SK-N-SH (cell line): ENCODE measurements at regions not wholly inside any gene's neighbourhood (a gene's known extent, or its start where the extent isn't known, plus 50 kb on each side); places are given as distances from the start of the nearest gene placed in this dataset.

Experiments
- CTCF ChIA-PET: fragments of 300-600, 350-600 bp; formaldehyde crosslinking; extraction: SDS; loops from one replicate; lab custom pipeline; 2021; lab: Yijun Ruan, JAX
- POLR2A ChIA-PET: fragments of 350-600 bp; sonication (Branson Sonifier 250); formaldehyde crosslinking; extraction: SDS; loops from one replicate; lab custom pipeline; 2020; ENCODE audit warnings: antibody characterized with exemption, inconsistent platforms; lab: Yijun Ruan, JAX
- DNase-seq: peaks from one replicate; pipeline ENCODE4 v3.0.0; 2012
- H2AFZ ChIP-seq: fragments of 200-600 bp; sonication (generic); 2 replicates; pipeline ENCODE4 v1.8.1; 2016; ENCODE audit warnings: antibody characterized with exemption, mild to moderate bottlenecking, low read depth
- H3F3A ChIP-seq: fragments of 200-600 bp; sonication (generic); replicated peaks from 2 replicates; pipeline ENCODE3; 2016; ENCODE audit warnings: antibody characterized with exemption, mild to moderate bottlenecking; ENCODE audit not compliant: insufficient read depth
- H3K27ac ChIP-seq, 2 experiments: fragments of 200-500 bp in 1 of 2; fragments of 200-600 bp in 1 of 2; sonication (Bioruptor generic) in 1 of 2; sonication (generic), shearing (Covaris generic) in 1 of 2; 2 replicates each; pipeline versions ENCODE4 v1.5.1 to v1.6.1; 2014 to 2016; ENCODE audit warnings: low read depth in 2 of 2, inconsistent platforms in 1 of 2, low read length in 1 of 2, mild to moderate bottlenecking in 1 of 2, mixed read lengths in 1 of 2
- H3K27me3 ChIP-seq: fragments of 200-600 bp; sonication (generic), shearing (Covaris generic); 2 replicates; pipeline ENCODE4 v1.6.1; 2016; ENCODE audit warnings: mixed run types; ENCODE audit not compliant: insufficient read depth
- H3K36me3 ChIP-seq, 2 experiments: fragments of 200-500 bp in 1 of 2; fragments of 200-600 bp in 1 of 2; sonication (Bioruptor generic) in 1 of 2; sonication (generic) in 1 of 2; replicated peaks in 1 of 2; 2 replicates each; pipeline versions ENCODE3 to v1.5.1; 2014 to 2016; ENCODE audit warnings: low read length in 1 of 2, mild to moderate bottlenecking in 1 of 2; ENCODE audit not compliant: insufficient read depth in 2 of 2, control insufficient read depth in 1 of 2
- H3K4me1 ChIP-seq, 2 experiments: fragments of 200-500 bp in 1 of 2; fragments of 200-600 bp in 1 of 2; sonication (Bioruptor generic) in 1 of 2; sonication (generic), shearing (Covaris generic) in 1 of 2; 2 replicates each; pipeline versions ENCODE4 v1.5.1 to v1.6.1; 2014 to 2016; ENCODE audit warnings: low read depth in 1 of 2, low read length in 1 of 2, mixed run types in 1 of 2; ENCODE audit not compliant: insufficient read depth in 2 of 2, control insufficient read depth in 1 of 2
- H3K4me2 ChIP-seq: fragments of 200-600 bp; sonication (generic), shearing (Covaris generic); 2 replicates; pipeline ENCODE4 v1.6.1; 2017; ENCODE audit warnings: mixed run types
- H3K4me3 ChIP-seq, 2 experiments: fragments of 200-500 bp in 1 of 2; fragments of 200-600 bp in 1 of 2; sonication (Bioruptor generic) in 1 of 2; sonication (generic), shearing (Covaris generic) in 1 of 2; 2 replicates each; pipeline versions ENCODE4 v1.5.1 to v1.8.1; 2014 to 2016; ENCODE audit warnings: low read depth in 2 of 2, inconsistent platforms in 1 of 2, low read length in 1 of 2, mild to moderate bottlenecking in 1 of 2, mixed read lengths in 1 of 2, moderate library complexity in 1 of 2
- H3K79me2 ChIP-seq: fragments of 200-600 bp; sonication (generic); 2 replicates; pipeline ENCODE4 v1.8.1; 2017; ENCODE audit warnings: mild to moderate bottlenecking; ENCODE audit not compliant: insufficient read depth
- H3K9ac ChIP-seq: fragments of 200-600 bp; sonication (generic); 2 replicates; pipeline ENCODE4 v1.6.1; 2017; ENCODE audit warnings: mixed run types
- H3K9me2 ChIP-seq: fragments of 200-600 bp; sonication (generic); 2 replicates; pipeline ENCODE4 v1.6.1; 2017; ENCODE audit warnings: mixed run types
- H3K9me3 ChIP-seq: fragments of 200-600 bp; sonication (generic); 2 replicates; pipeline ENCODE4 v1.6.1; 2017; ENCODE audit warnings: mixed run types, mild to moderate bottlenecking, moderate library complexity
- H4K20me1 ChIP-seq: fragments of 200-600 bp; sonication (generic); 2 replicates; pipeline ENCODE4 v1.6.1; 2017; ENCODE audit warnings: mild to moderate bottlenecking, mixed run types; ENCODE audit not compliant: insufficient read depth
- CHD2 ChIP-seq: fragments of 150-350 bp; IDR thresholded peaks from 2 replicates; pipeline ENCODE4 v1.6.1; 2018; ENCODE audit warnings: low read length; ENCODE audit not compliant: partially characterized antibody
- ELF1 ChIP-seq: IDR thresholded peaks from 2 replicates; pipeline ENCODE4 v1.4.0; 2012
- FOXM1 ChIP-seq: IDR thresholded peaks from 2 replicates; pipeline ENCODE4 v1.4.0; 2012; ENCODE audit warnings: low read depth, mild to moderate bottlenecking
- GABPA ChIP-seq: IDR thresholded peaks from 2 replicates; pipeline ENCODE4 v1.4.0; 2012; ENCODE audit warnings: low read depth, mild to moderate bottlenecking
- IRF3 ChIP-seq: fragments of 150-350 bp; IDR thresholded peaks from 2 replicates; pipeline ENCODE4 v1.6.1; 2016; ENCODE audit warnings: mild to moderate bottlenecking, low read depth, low read length
- JUND ChIP-seq: IDR thresholded peaks from 2 replicates; pipeline ENCODE4 v1.4.0; 2012
- MEF2A ChIP-seq: IDR thresholded peaks from 2 replicates; pipeline ENCODE4 v1.4.0; 2012; ENCODE audit warnings: low read depth, borderline replicate concordance
- MXI1 ChIP-seq: IDR thresholded peaks from 2 replicates; pipeline ENCODE4 v1.6.1; 2012; ENCODE audit warnings: mild to moderate bottlenecking, low read depth, low read length, improper control_type of control experiment
- NFIC ChIP-seq: IDR thresholded peaks from 2 replicates; pipeline ENCODE4 v1.4.0; 2012; ENCODE audit warnings: borderline replicate concordance
- NRF1 ChIP-seq: IDR thresholded peaks from 2 replicates; pipeline ENCODE4 v1.6.1; 2012; ENCODE audit warnings: low read depth, mild to moderate bottlenecking, low read length
- PBX3 ChIP-seq: IDR thresholded peaks from 2 replicates; pipeline ENCODE4; 2012
- RAD21 ChIP-seq: IDR thresholded peaks from 2 replicates; pipeline ENCODE4 v1.6.1; 2012; ENCODE audit warnings: mild to moderate bottlenecking, low read length
- RCOR1 ChIP-seq: fragments of 150-350 bp; IDR thresholded peaks from 2 replicates; pipeline ENCODE4 v1.6.1; 2017; ENCODE audit warnings: antibody characterized with exemption, low read length
- RFX5 ChIP-seq: IDR thresholded peaks from 2 replicates; pipeline ENCODE4 v1.6.1; 2012; ENCODE audit warnings: mild to moderate bottlenecking, improper control_type of control experiment, low read length
- RXRA ChIP-seq: IDR thresholded peaks from 2 replicates; pipeline ENCODE4 v1.4.0; 2012; ENCODE audit warnings: low read depth, mild to moderate bottlenecking, borderline replicate concordance
- TCF12 ChIP-seq: IDR thresholded peaks from 2 replicates; pipeline ENCODE4 v1.4.0; 2012
- TEAD4 ChIP-seq: IDR thresholded peaks from 2 replicates; pipeline ENCODE4 v1.4.0; 2012; ENCODE audit warnings: mild to moderate bottlenecking, borderline replicate concordance; ENCODE audit not compliant: insufficient read depth
- WGBS: methylation state at CpG from one replicate; pipeline ENCODE4 v1.1.6; 2017; ENCODE audit warnings: low lambda C conversion rate; 5-methylcytosine and 5-hydroxymethylcytosine counted together

GRCh38 chr16:86443508-86444147 is 66.7 kb upstream of the FOXF1 start:
- no peaks in the 10 kb centered on the region for H3K9me2 ChIP-seq
- H3K9ac ChIP-seq, result no peak overlapping the region
- POLR2A ChIA-PET, result no interaction called here
- no peaks in the 10 kb centered on the region for H3K9me3 ChIP-seq
- no peak for DNase-seq
- H3K4me2 ChIP-seq, result no peak overlapping the region
- no peak overlapping the region for H2AFZ ChIP-seq
- no peaks in the 10 kb centered on the region for H4K20me1 ChIP-seq
- WGBS, result 35% methylated on average over 17 of the region's 21 CpGs
- CTCF ChIA-PET, result interaction anchor here (1.0 kb wide), 1 partner anchor 74 kb away, joined by 3 read pairs; no protein-coding TSS in a partner anchor
- H3K79me2 ChIP-seq, result no peaks in the 10 kb centered on the region
- TF ChIP-seq JUND (no peak), RAD21 (no peak), GABPA (no peak), RXRA (no peak), RCOR1 (no peak), FOXM1 (no peak), ELF1 (no peak), MXI1 (no peak), PBX3 (no peak), TEAD4 (no peak), MEF2A (no peak), RFX5 (no peak), CHD2 (no peak), NRF1 (no peak), IRF3 (no peak), TCF12 (no peak)
- TF ChIP-seq, all 33 proteins: peak for 0
- Histone ChIP-seq H3K27me3 (peaks cover 68% of the 10 kb centered on the region; the same call in 1 of the 2 replicates), H3F3A (no peaks in the 10 kb centered on the region), H3K4me3 (no peak overlapping the region), H3K4me1 (no peaks in the 10 kb centered on the region; a peak in 1 of 4 replicates), H3K36me3 (no peaks in the 10 kb centered on the region), H3K27ac (no peak overlapping the region)

GRCh38 chr16:86444261-86444660 is 66.1 kb upstream of the FOXF1 start:
- H3K4me3 ChIP-seq, result no peak overlapping the region
- H3K79me2 ChIP-seq, result no peaks in the 10 kb centered on the region
- CTCF ChIA-PET, result interaction anchor here (1.0 kb wide), 1 partner anchor 73 kb away, joined by 3 read pairs; no protein-coding TSS in a partner anchor
- no peaks in the 10 kb centered on the region for H4K20me1 ChIP-seq
- no peaks in the 10 kb centered on the region for H3F3A ChIP-seq
- H2AFZ ChIP-seq, result no peak overlapping the region
- no peaks in the 10 kb centered on the region for H3K36me3 ChIP-seq
- H3K9me2 ChIP-seq, result no peaks in the 10 kb centered on the region
- 0 out of 2 replicates have a peak, but pooled peaks have one; percentile 8 for TF ChIP-seq NFIC
- TF ChIP-seq RAD21, result no peak
- TF ChIP-seq, all 33 proteins: peak for 1
- no peak overlapping the region for H3K9ac ChIP-seq
- H3K27ac ChIP-seq, result no peak overlapping the region
- peak; percentile 53 for DNase-seq
- no peaks in the 10 kb centered on the region; a peak in 1 of 4 replicates for H3K4me1 ChIP-seq
- H3K27me3 ChIP-seq, result peaks cover 71% of the 10 kb centered on the region; the same call in 1 of the 2 replicates
- POLR2A ChIA-PET, result no interaction called here
- WGBS, result 4% methylated on average over 9 of the region's 17 CpGs
- no peaks in the 10 kb centered on the region for H3K9me3 ChIP-seq
- H3K4me2 ChIP-seq, result no peak overlapping the region
